Liver (tissue), 3 donors: ENCODE measurements at regions not wholly inside any gene's neighbourhood (a gene's known extent, or its start where the extent isn't known, plus 50 kb on each side); places are given as distances from the start of the nearest gene placed in this dataset.

Experiments
- CTCF ChIP-seq: fragments of 150-350 bp; IDR thresholded peaks from 2 replicates; pipeline ENCODE4 v1.5.1; 2017; ENCODE audit warnings: improper control_type of control experiment, low read depth, low read length; ENCODE audit not compliant: missing input control
- RAD21 ChIP-seq, 2 donors: IDR thresholded peaks; 2 replicates each; pipeline ENCODE4 v1.6.1; 2016; ENCODE audit warnings: antibody characterized with exemption in 2 of 2, mild to moderate bottlenecking in 2 of 2
- TAF1 ChIP-seq: conservative IDR thresholded peaks from 2 replicates; pipeline ENCODE4 v1.6.1; 2016; ENCODE audit warnings: antibody characterized with exemption, mild to moderate bottlenecking
- donor health status: healthy.
- donor health status: healthy.

- TF ChIP-seq RAD21 (IDR thresholded peaks at IDR 0.05), result no peak
- no peak for TF ChIP-seq CTCF
- TF ChIP-seq TAF1, result no peak
Measured at GRCh38 chr13:50524560-50524959, 318.9 kb downstream of the DLEU7 start.
